Stimulated activated CD4-positive, alpha-beta T cell treated with anti-CD3 and anti-CD28 coated beads, TNF-alpha, amount 100 ng/mL, for 1 hour (primary cell): ENCODE measurements at regions not wholly inside any gene's neighbourhood (a gene's known extent, or its start where the extent isn't known, plus 50 kb on each side); places are given as distances from the start of the nearest gene placed in this dataset.
"Not testable (repeated sequence)": the region's sequence is repeated elsewhere in the genome, so short reads cannot be mapped to it uniquely, and the experiment has no call there.

ENCODE experiments used
- DNase-seq, 3 donors: peaks; one replicate each; pipeline ENCODE4 v3.0.0-alpha.2; 2020; ENCODE audit warnings: low read depth in 3 of 3, low spot score in 1 of 3

DNA sequence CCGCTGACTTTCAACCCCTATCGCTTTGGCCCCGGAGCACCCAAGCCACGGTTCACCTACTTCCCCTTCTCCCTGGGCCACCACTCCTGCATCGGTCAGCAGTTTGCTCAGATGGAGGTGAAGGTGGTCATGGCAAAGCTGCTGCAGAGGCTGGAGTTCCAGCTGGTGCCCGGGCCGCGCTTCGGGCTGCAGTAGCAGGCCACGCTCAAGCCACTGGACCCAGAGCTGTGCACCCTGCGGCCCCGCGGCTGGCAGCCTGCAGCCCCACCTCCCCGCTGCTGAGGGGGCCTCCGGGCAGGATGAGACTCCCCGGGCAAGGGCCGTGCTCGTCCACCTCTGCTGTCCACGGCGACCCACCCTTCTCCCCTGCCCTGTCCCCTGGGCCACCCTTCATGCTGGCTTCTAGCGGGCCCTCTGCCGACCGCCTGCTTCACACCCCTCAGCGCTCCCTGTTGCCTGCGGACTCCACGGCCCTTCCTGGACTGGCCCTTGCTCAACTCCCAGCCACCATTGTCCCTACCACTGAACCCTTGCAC, 92.2 kb upstream of the TRABD2B start:
- no peak for DNase-seq

- DNase-seq: no peak
These were observed 87.6 kb upstream of the TRABD2B start for GRCh38 chr1:48084826-48085225.

GRCh38 chr1:48082271-48082962, 85.2 kb upstream of the TRABD2B start:
- no peak for DNase-seq

- DNase-seq: no peak
These were observed 83.4 kb upstream of the TRABD2B start for GRCh38 chr1:48080331-48081255.

- DNase-seq: no peak
These were observed 81.9 kb upstream of the TRABD2B start for GRCh38 chr1:48079096-48079495.

GRCh38 chr1:48077795-48078222, 80.6 kb upstream of the TRABD2B start:
- no peak for DNase-seq

- DNase-seq: no peak
These were observed 78.8 kb upstream of the TRABD2B start for GRCh38 chr1:48076017-48076416.

DNA sequence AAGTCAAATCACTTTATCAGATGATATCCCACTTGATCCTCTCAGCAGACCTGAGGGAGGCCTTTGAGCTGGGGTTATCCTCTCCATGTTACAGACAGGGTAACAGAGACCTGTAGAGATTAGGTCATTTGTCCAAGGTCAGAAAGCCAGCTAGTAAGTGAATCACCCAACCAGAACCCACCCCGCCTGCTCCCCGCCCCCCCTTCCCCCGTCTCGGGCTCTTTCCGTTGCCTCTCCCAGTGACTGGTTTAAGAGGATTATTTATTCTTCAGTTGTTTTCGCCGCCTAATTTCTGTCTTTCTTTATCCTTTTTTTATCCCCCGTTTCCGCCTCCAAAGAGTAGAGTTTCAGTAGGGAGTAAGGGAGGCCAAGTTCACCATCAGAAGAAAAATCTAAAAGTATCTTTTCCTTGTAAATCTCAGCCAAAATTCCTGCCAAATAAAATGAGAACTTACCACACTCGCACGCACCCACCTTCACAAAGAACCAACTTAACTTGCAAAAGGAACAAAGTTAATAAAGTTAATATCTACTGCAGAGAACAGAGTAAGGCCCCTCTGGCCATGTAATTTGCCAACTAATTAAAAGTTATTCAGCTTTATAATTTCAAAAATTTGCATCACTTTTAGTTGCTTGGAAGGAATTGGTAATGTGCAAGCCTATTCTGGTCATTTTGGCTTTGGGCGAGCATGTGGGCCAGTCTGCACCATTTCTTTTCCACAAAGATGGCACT, 76.8 kb upstream of the TRABD2B start:
- DNase-seq: no peak

DNA sequence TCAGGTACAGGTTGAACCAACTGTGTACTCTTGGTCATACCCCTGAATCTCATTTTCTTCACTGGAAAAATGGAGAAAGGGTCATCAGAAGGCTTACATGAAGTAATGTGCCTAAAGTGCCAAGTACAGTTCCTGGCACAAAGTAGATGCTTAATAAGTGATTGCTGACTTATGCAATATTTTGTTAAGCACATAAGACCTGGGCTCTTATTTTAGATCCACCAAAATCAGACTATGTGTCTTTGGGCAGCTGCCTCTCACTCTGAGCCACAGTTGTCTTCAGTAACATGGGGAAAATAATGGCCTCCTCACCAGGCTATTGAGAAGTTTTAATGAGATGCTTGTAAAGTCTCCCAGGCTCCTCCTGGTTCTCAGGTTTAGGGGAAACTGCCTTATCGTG, 74.3 kb upstream of the TRABD2B start:
- DNase-seq: no peak

DNA sequence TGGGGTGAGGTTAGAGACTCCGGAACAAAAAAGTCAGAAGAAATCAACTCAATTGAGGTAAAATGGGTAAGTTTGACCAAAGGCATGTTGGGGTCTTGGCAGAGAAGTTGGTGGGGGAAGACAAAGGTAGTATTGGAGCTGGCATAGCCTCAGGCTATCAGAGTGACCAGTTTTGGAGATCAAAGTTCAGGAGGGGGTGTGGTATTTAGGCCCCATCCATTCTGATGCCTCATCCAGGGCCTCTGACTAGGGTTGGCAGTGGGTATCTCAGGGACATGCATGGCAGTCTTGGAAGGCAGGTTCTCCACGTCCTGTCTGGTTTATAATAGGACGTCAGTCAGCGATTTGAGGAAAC, 73.2 kb upstream of the TRABD2B start:
- DNase-seq: no peak

DNA sequence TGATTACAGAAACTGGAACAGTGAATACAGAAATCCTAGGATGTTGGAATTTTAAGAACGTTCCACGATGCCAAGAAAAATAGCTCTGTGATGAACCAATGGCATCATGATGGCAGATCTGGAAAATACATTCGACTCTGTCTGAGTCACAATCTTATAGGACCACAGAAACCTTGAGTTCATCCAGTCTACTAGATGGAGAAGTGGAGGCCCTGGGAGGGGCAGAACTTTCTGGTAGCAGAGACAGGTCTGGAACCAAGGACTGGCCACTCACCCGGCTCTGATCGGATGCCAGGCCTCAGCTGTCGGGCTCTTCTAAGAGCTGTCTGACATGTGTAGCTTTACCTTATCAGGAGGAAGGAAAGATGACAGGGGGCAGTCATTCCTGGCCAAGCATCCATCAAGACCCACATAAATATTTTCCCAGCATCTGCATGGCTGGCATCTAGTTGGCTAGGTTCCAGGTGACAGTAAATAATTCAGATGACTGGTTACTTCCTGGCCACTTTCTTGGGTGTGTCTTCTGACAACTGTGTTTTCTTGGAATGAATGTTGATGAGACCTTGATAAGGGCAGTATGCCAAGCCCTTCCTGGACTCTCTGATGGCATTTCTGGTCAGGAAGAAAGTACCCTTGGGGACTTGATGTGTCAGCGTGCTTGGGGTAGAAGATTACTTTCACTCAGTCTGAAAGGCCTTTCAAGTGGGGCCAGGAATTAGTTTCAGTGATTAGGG, 72.6 kb upstream of the TRABD2B start:
- no peak for DNase-seq

DNA sequence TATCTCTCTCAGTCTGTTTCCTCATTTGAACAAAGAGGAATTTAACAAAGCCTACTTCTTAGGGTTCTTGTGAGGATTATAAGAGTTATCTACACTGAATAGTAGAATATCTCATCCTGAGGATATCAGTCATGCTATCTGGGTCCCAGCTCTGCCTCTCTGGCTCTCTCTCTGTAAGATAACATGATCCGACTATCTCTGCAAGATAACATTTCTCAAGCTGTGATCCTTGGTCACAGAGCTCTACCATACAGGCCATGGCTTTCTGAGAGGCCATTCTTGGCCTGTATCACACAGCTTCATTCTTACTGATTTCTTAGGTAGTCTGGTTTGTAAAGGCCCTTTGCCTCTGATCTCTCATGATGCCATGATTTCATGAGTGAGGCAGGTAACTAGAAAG, 71.0 kb upstream of the TRABD2B start:
- DNase-seq: no peak

DNA sequence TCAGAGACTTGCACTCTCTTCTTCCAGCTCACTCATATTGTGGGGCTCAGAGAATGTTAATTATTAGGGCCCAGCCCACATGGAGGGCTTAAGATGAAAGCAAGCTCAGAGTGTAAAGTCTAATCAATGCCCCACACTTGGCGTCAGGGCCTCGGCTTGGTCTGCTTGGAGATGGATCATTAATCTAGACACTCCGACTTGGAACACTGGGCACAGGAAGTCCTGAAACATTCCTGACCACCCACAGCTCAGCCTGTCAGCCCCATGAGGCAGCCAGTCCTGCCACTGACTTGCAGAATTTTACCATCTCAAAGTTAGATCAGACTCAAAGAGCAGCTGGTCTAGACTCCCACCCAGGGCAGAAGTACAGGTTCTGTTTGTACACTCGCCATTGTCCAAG, 69.8 kb upstream of the TRABD2B start:
- no peak for DNase-seq

DNA sequence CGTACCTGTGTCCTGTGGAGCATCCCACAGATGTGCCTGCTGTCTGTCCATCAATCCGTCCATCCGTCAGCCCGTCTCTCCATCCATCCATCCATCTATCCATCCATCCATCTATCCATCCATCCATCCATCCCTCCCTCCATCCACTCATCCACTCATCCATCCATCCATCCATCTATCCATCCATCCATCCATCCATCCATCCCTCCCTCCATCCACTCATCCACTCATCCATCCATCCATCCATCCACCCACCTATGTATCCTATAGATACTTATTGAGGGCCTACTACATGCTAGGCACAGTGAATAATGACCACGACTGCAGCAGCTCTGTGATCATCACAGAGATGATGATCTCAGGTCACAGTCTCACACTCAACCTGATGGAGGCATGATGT, 67.5 kb upstream of the TRABD2B start:
- DNase-seq: not testable (repeated sequence)

DNA sequence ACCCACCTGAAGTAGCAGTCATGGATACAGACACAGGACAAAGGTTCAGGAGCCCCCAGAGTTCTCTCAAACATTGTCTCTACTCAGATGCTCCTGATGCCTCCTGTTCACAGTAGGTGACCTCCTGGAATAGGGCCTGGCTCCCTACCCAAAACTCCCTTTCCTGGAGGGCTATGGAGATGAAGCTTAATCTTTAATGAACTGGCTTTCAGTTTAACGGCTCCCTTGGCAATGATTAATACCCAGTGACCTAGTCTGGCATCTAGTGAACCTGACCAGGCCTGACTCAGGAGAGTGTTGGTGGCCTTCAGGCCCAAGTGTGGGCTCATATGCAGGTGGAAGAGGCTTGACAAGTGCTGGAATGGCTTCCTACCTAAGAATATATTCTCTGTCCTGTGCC, 65.2 kb upstream of the TRABD2B start:
- no peak for DNase-seq

DNA sequence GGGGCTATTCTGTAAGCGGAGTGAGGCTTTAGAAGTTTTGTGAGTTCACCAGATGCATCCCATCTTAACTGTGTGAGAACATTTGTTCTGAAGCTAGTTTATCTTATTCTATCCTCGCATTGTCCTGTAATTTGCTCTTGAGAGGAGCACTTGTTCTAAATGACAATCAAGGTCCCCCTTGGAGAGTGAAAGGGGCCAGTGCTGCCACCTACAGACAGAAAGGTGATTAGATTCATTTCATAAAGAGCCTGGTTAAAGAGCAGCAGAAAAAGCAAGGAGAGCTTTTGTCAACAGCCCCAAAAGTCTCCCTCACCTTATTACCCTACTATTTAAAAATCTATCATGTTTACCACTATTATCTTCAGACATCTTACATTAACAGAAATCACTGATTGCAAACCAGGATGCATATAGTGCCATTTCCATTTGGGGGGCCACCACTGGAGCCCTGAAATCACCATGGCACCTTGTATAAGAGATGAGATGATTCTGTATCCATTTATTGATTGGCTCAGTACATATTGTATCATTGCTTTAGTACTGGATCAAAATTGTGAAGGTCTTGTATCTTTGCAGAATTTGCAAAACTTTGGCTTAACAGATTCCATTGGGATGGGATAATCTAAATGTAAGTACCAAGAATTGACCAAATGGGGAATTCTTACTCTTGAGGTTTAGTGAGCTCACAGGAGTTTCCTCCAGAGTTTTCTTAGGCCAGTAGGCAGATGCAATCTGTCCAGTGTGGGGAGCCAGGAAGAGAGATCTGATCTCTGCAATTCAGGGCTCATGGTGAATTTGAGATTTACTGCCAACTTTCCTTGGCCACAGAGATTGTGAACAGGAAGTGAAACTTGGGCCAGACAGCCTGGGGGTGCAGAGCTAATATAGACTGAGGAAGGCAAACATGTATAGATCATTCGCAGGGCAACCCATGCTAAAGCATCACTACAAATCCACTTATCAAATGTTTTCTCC, 64.3 kb upstream of the TRABD2B start:
- no peak for DNase-seq

DNA sequence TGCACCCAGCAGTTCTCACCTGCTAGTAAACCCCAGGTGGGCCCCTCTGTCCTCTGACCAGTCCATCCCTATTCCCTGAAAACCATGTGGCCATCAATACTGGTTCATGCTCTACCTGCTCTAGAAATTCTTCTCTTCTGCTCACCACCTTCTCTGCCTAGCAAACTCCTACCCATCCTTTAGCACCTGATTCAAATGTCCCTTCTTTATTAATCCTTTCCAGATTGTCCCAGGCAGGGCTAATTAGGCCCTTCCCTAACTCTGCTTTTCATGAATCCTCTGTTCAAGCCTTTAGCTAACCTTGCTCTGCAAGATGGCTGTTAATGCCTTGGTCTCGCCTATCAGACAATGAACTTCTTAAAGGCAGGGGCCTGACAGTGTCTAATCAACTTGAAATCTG, 62.1 kb upstream of the TRABD2B start:
- DNase-seq: no peak

DNA sequence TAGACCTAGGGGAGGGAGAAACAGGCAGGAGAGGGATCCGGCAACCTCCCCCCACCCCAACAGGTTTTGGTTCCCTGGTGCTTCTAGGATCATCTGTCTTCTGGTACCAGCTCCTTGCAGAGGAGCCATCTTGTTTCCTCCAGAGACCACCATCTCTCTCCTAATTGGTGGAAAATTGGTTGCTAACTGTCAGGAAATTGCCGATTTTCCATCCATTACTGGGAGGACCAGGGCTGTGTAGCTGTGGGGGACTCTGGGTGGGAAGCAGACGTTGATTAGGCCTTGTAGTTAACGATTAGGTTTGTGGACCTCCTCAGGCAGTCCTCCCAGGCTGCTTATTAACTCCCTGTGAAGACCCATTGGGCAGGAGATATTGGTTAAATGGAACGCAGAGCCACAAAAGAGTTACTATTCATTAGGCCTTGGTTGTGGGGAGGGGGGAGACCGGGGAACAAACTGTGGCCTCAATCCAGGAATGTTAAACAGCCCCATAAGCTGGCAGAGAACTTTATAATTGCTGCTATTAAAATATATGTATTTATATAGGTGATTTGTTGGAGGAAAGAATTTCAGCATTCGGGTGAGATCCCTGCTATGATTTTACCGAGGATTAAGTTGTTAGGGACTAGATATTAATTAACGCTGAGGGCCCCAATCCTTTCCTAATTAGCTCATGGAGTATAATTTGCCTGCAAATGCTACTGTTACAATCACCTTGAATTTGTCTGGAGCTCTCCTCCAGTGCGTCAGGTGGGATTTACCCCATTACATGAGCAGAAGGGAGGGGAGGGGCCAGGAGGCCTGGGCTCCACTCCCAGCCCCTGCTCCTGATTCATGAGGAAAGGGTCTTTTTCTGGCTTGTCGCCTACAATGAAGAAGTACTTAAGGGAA, 61.2 kb upstream of the TRABD2B start:
- DNase-seq: no peak

DNA sequence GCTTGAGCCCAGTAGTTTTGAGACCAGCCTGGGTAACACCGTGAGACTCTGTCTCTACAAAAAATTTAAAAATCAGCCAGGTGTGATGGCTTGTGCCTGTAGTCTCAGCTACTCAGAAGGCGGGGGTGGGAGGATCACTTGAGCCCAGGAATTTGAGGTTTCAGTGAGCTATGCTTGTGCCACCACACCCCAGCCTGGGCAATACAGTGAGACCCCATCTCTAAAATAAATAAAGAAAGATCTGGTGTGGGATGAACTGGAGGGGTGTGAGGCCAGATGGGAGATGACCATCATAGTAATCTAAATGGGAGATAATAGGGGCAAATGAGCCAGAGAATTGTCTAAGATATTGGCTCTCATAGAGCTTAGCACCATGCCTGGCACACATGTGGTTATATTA, 60.1 kb upstream of the TRABD2B start:
- no peak for DNase-seq
